ENCODE measurements at regions not wholly inside any gene's neighbourhood (a gene's known extent, or its start where the extent isn't known, plus 50 kb on each side); places are given as distances from the start of the nearest gene placed in this dataset.
"Not testable (repeated sequence)": the region's sequence is repeated elsewhere in the genome, so short reads cannot be mapped to it uniquely, and the experiment has no call there.

DNA sequence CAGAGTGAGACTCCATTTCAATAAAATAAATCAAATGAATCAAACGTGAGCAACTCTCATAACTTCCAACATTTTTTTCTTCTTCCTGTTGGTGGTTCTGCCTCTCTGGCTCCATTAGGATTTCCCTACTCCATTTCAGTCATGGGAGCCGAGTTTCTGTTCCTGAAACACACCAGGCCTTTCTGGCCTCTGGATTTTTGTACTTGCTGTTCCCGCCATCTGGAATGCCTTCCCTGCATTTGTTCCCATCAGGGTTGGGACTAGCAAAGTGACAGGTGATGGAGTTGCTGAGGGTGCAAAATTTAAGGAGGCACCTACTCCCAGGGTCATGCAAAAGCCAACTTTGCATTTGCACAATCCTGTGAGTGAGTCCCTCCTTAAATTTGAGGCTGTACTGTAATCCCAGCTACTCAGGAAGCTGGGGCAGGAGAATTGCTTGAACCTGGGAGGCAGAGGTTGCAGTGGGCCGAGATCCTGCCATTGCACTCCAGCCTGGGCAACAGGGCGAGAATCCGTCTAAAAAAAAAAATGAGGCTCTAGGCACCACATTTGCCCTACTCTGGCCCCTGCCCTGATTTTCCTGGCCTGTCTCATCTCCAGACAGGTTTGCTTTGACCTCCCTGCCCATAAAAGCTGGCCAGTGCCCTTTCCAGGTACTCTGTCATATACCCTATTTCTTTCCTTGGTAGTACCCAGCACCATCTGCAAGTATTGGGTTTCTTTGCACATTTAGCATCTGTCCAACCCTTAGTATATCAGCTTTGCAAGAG lies 93.4 kb upstream of the METTL9 start:
- 75 to 79% methylated on average over 6 of the region's 6 CpGs for WGBS, 2 experiments (ENCODE audit: low coverage in 1 of 2, low lambda C conversion rate in 2 of 2, missing lambda C conversion rate in 2 of 2)
- not testable (repeated sequence) for H3K4me3 ChIP-seq

DNA sequence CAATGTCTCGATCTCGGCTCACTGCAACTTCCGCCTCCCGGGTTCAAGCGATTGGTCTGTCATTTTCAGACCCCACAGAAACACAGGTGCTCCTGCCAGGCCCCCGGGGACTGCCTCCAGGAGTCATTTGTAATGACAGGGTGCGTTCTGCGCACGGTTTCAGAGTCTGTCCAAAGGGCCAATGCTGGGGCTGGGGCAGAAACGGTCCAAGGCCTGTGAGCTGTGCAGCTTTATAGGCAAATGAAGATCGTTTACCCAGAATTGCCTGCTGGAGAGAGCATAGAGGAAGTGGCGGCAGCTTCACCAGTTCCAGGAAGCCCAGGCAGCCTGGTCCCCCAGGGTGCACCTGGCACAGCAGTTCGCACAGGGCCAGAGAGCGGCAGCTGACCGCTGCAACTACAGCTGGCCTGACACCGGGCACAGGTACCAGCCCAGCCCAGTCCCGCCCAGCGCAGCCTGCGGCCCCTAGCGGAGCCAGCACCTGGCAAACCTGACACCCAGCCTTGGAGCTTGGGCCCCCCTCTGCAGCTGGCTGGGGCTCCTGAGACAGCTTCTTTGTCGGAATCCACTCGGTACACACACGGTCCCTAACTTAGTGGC lies 92.4 kb upstream of the METTL9 start:
- H3K27me3 ChIP-seq (replicated peaks; ENCODE audit: insufficient read depth); H3K4me3 ChIP-seq; H3K9me2 ChIP-seq (ENCODE audit: insufficient read depth); H3K4me2 ChIP-seq (ENCODE audit: unreplicated experiment); DNase-seq; H3K9me3 ChIP-seq (ENCODE audit: low read depth); in situ Hi-C loops (cut with MboI); H3K36me3 ChIP-seq (ENCODE audit: low read depth); H3K9ac ChIP-seq; H3K27ac ChIP-seq; H2AFZ ChIP-seq: not testable (repeated sequence)
- 90 to 91% methylated on average over 23 of the region's 23 CpGs for WGBS, 2 experiments (ENCODE audit: low coverage in 1 of 2, low lambda C conversion rate in 2 of 2, missing lambda C conversion rate in 2 of 2)
- peaks cover 18% of the 10 kb centered on the region for H3K4me1 ChIP-seq (ENCODE audit: insufficient read depth)
- H3K79me2 ChIP-seq (ENCODE audit: insufficient read depth), result peaks cover 95% of the 10 kb centered on the region
- peaks cover 19% of the 10 kb centered on the region for H3F3A ChIP-seq (ENCODE audit: insufficient read depth)
- peaks cover 22% of the 10 kb centered on the region; the same call in 1 of the 2 replicates for H4K20me1 ChIP-seq (ENCODE audit: insufficient read depth)

More for the DNA sequence above, 93.4 kb upstream of the METTL9 start:
- H3K27ac ChIP-seq; H3K27me3 ChIP-seq (replicated peaks; ENCODE audit: insufficient read depth); H3K4me1 ChIP-seq (ENCODE audit: insufficient read depth); H3K9ac ChIP-seq; H2AFZ ChIP-seq; H3K9me2 ChIP-seq (ENCODE audit: insufficient read depth); H3K4me2 ChIP-seq (ENCODE audit: unreplicated experiment); H3K9me3 ChIP-seq (ENCODE audit: low read depth); DNase-seq; in situ Hi-C loops (cut with MboI); H3K36me3 ChIP-seq (ENCODE audit: low read depth): not testable (repeated sequence)
- Histone ChIP-seq H3K79me2 (ENCODE audit: insufficient read depth) (peaks cover 85% of the 10 kb centered on the region), H4K20me1 (ENCODE audit: insufficient read depth) (peaks cover 22% of the 10 kb centered on the region; the same call in 1 of the 2 replicates), H3F3A (ENCODE audit: insufficient read depth) (peaks cover 19% of the 10 kb centered on the region)

- H3K4me2 ChIP-seq (ENCODE audit: unreplicated experiment); H2AFZ ChIP-seq; H3K9me3 ChIP-seq (ENCODE audit: low read depth); H3K27me3 ChIP-seq (replicated peaks; ENCODE audit: insufficient read depth); H3K9ac ChIP-seq; DNase-seq; H3K27ac ChIP-seq; H3K36me3 ChIP-seq (ENCODE audit: low read depth); H3K4me3 ChIP-seq; H3K9me2 ChIP-seq (ENCODE audit: insufficient read depth); in situ Hi-C loops (cut with MboI): not testable (repeated sequence)
- H3K4me1 ChIP-seq (ENCODE audit: insufficient read depth), result peaks cover 24% of the 10 kb centered on the region
- 81 to 84% methylated on average over 15 of the region's 15 CpGs for WGBS, 2 experiments (ENCODE audit: low coverage in 1 of 2, low lambda C conversion rate in 2 of 2, missing lambda C conversion rate in 2 of 2)
- peaks cover 22% of the 10 kb centered on the region; the same call in 1 of the 2 replicates for H4K20me1 ChIP-seq (ENCODE audit: insufficient read depth)
- peaks cover 19% of the 10 kb centered on the region for H3F3A ChIP-seq (ENCODE audit: insufficient read depth)
- H3K79me2 ChIP-seq (ENCODE audit: insufficient read depth), result peaks cover 100% of the 10 kb centered on the region
Observed at GRCh38 chr16:21507631-21508305, 91.6 kb upstream of the METTL9 start.

DNA sequence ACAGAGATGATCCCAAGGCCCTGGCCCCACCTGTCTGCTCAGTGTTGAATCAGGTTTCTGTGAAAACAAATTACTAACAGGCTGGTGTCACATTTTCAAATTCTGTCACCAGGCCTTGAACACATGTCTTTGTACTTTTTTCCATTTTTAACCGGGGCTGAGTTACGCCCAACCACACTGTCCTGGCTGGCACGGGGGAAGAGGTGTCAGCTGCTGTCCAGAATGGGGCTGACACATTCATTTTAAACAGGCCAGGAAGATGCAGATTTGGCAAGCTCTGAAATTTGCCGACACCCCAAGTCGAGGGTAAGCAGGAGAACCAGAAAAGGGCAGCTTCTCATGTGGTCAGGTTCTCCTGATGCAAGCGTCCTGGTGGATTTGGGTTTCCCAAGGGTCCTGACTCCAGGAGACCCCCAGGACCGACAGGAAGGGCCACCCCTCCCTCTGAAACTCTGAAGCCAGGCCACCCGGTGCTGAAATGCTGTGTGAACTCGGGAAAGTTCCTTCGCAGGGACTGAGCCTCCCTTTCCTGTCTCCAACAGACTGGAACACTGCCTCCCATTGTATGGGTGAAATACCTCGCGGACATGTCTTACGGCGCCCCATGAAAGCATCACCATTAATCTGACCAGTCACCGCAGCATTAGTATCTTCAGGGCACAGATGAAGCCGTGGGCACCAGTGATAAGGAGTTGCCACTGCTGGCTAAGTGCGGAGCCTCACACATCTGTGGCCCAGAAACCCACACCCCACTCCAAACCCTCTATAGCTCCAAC lies 90.5 kb upstream of the METTL9 start:
- H3K9ac ChIP-seq; H2AFZ ChIP-seq; H3K36me3 ChIP-seq (ENCODE audit: low read depth); H3K4me2 ChIP-seq (ENCODE audit: unreplicated experiment); H3K9me2 ChIP-seq (ENCODE audit: insufficient read depth); H3K27ac ChIP-seq; H3K27me3 ChIP-seq (replicated peaks; ENCODE audit: insufficient read depth); H3K4me3 ChIP-seq; H3K9me3 ChIP-seq (ENCODE audit: low read depth); in situ Hi-C loops (cut with MboI): not testable (repeated sequence)
- peak; percentile 23 for DNase-seq
- Histone ChIP-seq H3F3A (ENCODE audit: insufficient read depth) (peaks cover 11% of the 10 kb centered on the region; the same call in 1 of the 2 replicates), H3K4me1 (ENCODE audit: insufficient read depth) (peaks cover 32% of the 10 kb centered on the region), H3K79me2 (ENCODE audit: insufficient read depth) (peaks cover 100% of the 10 kb centered on the region), H4K20me1 (ENCODE audit: insufficient read depth) (peaks cover 18% of the 10 kb centered on the region; the same call in 1 of the 2 replicates)
- 53 to 58% methylated on average over 17 of the region's 17 CpGs for WGBS, 2 experiments (ENCODE audit: low coverage in 1 of 2, low lambda C conversion rate in 2 of 2, missing lambda C conversion rate in 2 of 2)

- DNase-seq; H3K4me3 ChIP-seq; H3K9ac ChIP-seq; H3K9me3 ChIP-seq (ENCODE audit: low read depth); H3F3A ChIP-seq (ENCODE audit: insufficient read depth); H3K4me2 ChIP-seq (ENCODE audit: unreplicated experiment); H3K36me3 ChIP-seq (ENCODE audit: low read depth); in situ Hi-C loops (cut with MboI); H2AFZ ChIP-seq; H3K27me3 ChIP-seq (replicated peaks; ENCODE audit: insufficient read depth); H3K27ac ChIP-seq; H3K9me2 ChIP-seq (ENCODE audit: insufficient read depth): not testable (repeated sequence)
- Histone ChIP-seq H3K79me2 (ENCODE audit: insufficient read depth) (peaks cover 100% of the 10 kb centered on the region), H3K4me1 (ENCODE audit: insufficient read depth) (peaks cover 39% of the 10 kb centered on the region), H4K20me1 (ENCODE audit: insufficient read depth) (peaks cover 13% of the 10 kb centered on the region; the same call in 1 of the 2 replicates)
- WGBS, 2 experiments (ENCODE audit: low coverage in 1 of 2, low lambda C conversion rate in 2 of 2, missing lambda C conversion rate in 2 of 2), result 68 to 75% methylated on average over 10 of the region's 10 CpGs
Observed at GRCh38 chr16:21509437-21510086, 89.8 kb upstream of the METTL9 start.

DNA sequence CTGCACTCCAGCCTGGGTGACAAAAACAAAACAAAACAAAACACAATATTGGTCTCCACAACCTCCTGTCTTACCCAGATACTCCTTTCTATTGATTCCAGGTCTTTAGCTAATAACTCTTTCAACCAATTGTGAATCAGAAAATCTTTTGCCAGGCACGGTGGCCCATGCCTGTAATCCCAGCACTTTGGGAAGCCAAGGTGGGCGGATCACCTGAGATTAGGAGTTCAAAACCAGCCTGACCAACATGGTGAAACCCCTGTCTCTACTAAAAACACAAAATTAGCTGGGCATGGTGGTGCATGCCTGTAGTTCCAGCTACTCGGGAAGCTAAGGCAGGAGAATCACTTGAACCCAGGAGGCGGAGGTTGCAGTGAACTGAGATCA lies 88.5 kb upstream of the METTL9 start:
- peaks cover 19% of the 10 kb centered on the region; the same call in 1 of the 2 replicates for H4K20me1 ChIP-seq (ENCODE audit: insufficient read depth)
- H3K27me3 ChIP-seq (replicated peaks; ENCODE audit: insufficient read depth); H3K9me2 ChIP-seq (ENCODE audit: insufficient read depth); in situ Hi-C loops (cut with MboI); H3K9me3 ChIP-seq (ENCODE audit: low read depth); H3F3A ChIP-seq (ENCODE audit: insufficient read depth); H3K4me3 ChIP-seq; H2AFZ ChIP-seq; H3K36me3 ChIP-seq (ENCODE audit: low read depth); DNase-seq: not testable (repeated sequence)
- H3K9ac ChIP-seq, result peak overlapping the region; percentile 48
- peak overlapping the region; percentile 53 for H3K4me2 ChIP-seq (ENCODE audit: unreplicated experiment)
- H3K4me1 ChIP-seq (ENCODE audit: insufficient read depth), result peaks cover 48% of the 10 kb centered on the region
- WGBS, 2 experiments (ENCODE audit: low coverage in 1 of 2, low lambda C conversion rate in 2 of 2, missing lambda C conversion rate in 2 of 2), result 56 to 69% methylated on average over 4 of the region's 4 CpGs
- H3K79me2 ChIP-seq (ENCODE audit: insufficient read depth), result peaks cover 100% of the 10 kb centered on the region
- H3K27ac ChIP-seq, result peak overlapping the region; percentile 71
